ENCODE measurements at regions not wholly inside any gene's neighbourhood (a gene's known extent, or its start where the extent isn't known, plus 50 kb on each side); places are given as distances from the start of the nearest gene placed in this dataset.

DNA sequence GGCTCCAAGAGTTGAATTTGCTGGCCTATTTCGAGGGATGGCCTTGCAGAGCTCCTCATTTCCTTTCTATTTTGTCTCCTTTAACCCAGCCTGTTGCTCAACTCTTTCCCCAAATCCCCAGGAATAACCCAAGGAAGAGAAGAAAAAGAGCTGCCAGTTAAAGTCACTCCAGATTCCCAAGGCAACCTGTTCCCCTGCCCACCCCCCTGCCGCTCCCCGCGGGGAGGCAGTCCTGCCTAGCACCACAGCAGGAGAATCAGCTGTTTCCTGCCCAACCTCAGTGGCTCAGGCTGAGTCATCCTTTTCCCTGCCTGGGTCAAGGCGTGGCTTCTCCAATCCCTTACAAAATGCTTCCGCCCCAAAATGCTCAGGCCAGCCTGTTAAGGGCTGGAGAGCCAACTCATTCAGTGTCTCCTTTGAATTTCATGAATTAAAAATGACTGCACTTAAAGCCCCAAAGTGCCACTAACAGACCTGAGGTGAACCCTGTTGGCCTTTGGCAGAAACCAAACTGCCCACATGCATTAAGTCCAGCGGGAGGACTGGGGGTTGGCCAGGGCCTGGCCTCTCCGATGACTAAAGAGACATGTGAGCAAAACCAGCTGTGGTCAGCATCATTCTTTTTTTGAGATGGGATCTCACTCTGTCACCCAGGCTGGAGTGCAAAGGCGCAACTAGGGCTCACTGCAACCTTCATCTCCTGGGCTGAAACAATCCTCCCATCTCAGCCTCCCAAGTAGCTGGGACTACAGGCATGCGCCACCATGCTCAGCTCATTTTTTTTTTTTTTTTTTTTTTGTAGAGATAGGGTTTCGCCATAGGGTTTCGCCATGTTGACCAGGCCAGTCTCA is 83.2 kb upstream of the KIF5B start:
- TF ChIP-seq, protein P1, sequence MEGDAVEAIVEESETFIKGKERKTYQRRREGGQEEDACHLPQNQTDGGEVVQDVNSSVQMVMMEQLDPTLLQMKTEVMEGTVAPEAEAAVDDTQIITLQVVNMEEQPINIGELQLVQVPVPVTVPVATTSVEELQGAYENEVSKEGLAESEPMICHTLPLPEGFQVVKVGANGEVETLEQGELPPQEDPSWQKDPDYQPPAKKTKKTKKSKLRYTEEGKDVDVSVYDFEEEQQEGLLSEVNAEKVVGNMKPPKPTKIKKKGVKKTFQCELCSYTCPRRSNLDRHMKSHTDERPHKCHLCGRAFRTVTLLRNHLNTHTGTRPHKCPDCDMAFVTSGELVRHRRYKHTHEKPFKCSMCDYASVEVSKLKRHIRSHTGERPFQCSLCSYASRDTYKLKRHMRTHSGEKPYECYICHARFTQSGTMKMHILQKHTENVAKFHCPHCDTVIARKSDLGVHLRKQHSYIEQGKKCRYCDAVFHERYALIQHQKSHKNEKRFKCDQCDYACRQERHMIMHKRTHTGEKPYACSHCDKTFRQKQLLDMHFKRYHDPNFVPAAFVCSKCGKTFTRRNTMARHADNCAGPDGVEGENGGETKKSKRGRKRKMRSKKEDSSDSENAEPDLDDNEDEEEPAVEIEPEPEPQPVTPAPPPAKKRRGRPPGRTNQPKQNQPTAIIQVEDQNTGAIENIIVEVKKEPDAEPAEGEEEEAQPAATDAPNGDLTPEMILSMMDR (IDR thresholded peaks at IDR 0.05), result no peak
- no peak for TF ChIP-seq POLR2A (IDR thresholded peaks at IDR 0.05)
